ENCODE measurements at regions not wholly inside any gene's neighbourhood (a gene's known extent, or its start where the extent isn't known, plus 50 kb on each side); places are given as distances from the start of the nearest gene placed in this dataset.

GRCh38 chr4:77466430-77466829, 139.2 kb upstream of the CXCL13 start (continued):
- TF ChIP-seq ZNF462 (CRISPR knock-in tag; IDR thresholded peaks at IDR 0.05) (no peak), EZH2phosphoT487 (IDR thresholded peaks at IDR 0.05; ENCODE audit: unreplicated experiment) (no peak), JUNB (IDR thresholded peaks at IDR 0.05; ENCODE audit: unreplicated experiment) (no peak)

GRCh38 chr4:77471821-77472495, 133.7 kb upstream of the CXCL13 start:
- Histone ChIP-seq H4K20me1 (replicated peaks; ENCODE audit: insufficient read depth) (no peaks in the 10 kb centered on the region), H3K27ac (ENCODE audit: low read depth) (no peak overlapping the region), H2AFZ (no peak overlapping the region), H3K4me1 (ENCODE audit: insufficient read depth) (no peaks in the 10 kb centered on the region), H3K79me2 (replicated peaks; ENCODE audit: insufficient read depth) (no peaks in the 10 kb centered on the region), H3K27me3 (ENCODE audit: insufficient read depth) (no peaks in the 10 kb centered on the region), H3F3A (replicated peaks; ENCODE audit: low read depth) (no peaks in the 10 kb centered on the region), H3K36me3 (ENCODE audit: insufficient read depth) (no peaks in the 10 kb centered on the region), H3K9me2 (ENCODE audit: insufficient read depth) (no peaks in the 10 kb centered on the region), H3K4me3 (no peak overlapping the region), H3K4me2 (no peak overlapping the region)
- no peaks in the 10 kb centered on the region; the same call in 2 of the 3 replicates for H3K4me1 Mint-ChIP-seq
- DNase-seq (ENCODE audit: low spot score) = no peak
- no peaks in the 10 kb centered on the region for H3K27me3 Mint-ChIP-seq (ENCODE audit: insufficient read depth, low read depth, poor library complexity)
- H3K27ac Mint-ChIP-seq = no peak overlapping the region
- H3K9me3 Mint-ChIP-seq = peaks cover 9% of the 10 kb centered on the region
- H3K36me3 Mint-ChIP-seq (ENCODE audit: low read depth) = peaks cover 4% of the 10 kb centered on the region
- no peak for ATAC-seq
- no peak overlapping the region for H3K4me3 Mint-ChIP-seq
- TF ChIP-seq CREB1 (CRISPR knock-in tag; IDR thresholded peaks at IDR 0.05; ENCODE audit: low read depth) (no peak), STAT1 (IDR thresholded peaks at IDR 0.05; ENCODE audit: unreplicated experiment) (no peak), POLR2AphosphoS5 (IDR thresholded peaks at IDR 0.05; ENCODE audit: low read depth) (no peak), ZNF114 (CRISPR knock-in tag; IDR thresholded peaks at IDR 0.05) (no peak), REST (IDR thresholded peaks at IDR 0.05; ENCODE audit: unreplicated experiment) (no peak), ZNF331 (CRISPR knock-in tag; IDR thresholded peaks at IDR 0.05; ENCODE audit: low read depth) (no peak), EZH2phosphoT487 (IDR thresholded peaks at IDR 0.05; ENCODE audit: unreplicated experiment) (no peak), NANOG (IDR thresholded peaks at IDR 0.05; ENCODE audit: borderline replicate concordance) (no peak), CTCF (conservative IDR thresholded peaks at IDR 0.05; ENCODE audit: low read depth in 2 of 2) (no peak), EZH2 (IDR thresholded peaks at IDR 0.05; ENCODE audit: low read depth, unreplicated experiment) (no peak)
